ENCODE measurements at regions not wholly inside any gene's neighbourhood (a gene's known extent, or its start where the extent isn't known, plus 50 kb on each side); places are given as distances from the start of the nearest gene placed in this dataset.

GRCh38 chr6:102402635-102403329 lies 1009.3 kb downstream of the GRIK2 start:
- TF ChIP-seq, protein P1, sequence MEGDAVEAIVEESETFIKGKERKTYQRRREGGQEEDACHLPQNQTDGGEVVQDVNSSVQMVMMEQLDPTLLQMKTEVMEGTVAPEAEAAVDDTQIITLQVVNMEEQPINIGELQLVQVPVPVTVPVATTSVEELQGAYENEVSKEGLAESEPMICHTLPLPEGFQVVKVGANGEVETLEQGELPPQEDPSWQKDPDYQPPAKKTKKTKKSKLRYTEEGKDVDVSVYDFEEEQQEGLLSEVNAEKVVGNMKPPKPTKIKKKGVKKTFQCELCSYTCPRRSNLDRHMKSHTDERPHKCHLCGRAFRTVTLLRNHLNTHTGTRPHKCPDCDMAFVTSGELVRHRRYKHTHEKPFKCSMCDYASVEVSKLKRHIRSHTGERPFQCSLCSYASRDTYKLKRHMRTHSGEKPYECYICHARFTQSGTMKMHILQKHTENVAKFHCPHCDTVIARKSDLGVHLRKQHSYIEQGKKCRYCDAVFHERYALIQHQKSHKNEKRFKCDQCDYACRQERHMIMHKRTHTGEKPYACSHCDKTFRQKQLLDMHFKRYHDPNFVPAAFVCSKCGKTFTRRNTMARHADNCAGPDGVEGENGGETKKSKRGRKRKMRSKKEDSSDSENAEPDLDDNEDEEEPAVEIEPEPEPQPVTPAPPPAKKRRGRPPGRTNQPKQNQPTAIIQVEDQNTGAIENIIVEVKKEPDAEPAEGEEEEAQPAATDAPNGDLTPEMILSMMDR (IDR thresholded peaks at IDR 0.05; ENCODE audit: low read depth, low read length, missing input control), result no peak
- TF ChIP-seq FOXA1 (IDR thresholded peaks at IDR 0.05) (no peak), TAF1 (conservative IDR thresholded peaks at IDR 0.05) (no peak), REST (IDR thresholded peaks at IDR 0.05) (no peak), HNF4G (IDR thresholded peaks at IDR 0.05) (no peak)

Data from liver (tissue), 3 donors.